ENCODE measurements at regions not wholly inside any gene's neighbourhood (a gene's known extent, or its start where the extent isn't known, plus 50 kb on each side); places are given as distances from the start of the nearest gene placed in this dataset.

GRCh38 chr6:71395731-71396409, 107.3 kb downstream of the OGFRL1 start:
- DNase-seq (ENCODE audit: low read depth in 4 of 4, low spot score in 1 of 4): no peak

GRCh38 chr6:71396410-71396801, 107.8 kb downstream of the OGFRL1 start:
- DNase-seq (ENCODE audit: low read depth in 4 of 4, low spot score in 1 of 4): no peak

- DNase-seq (ENCODE audit: low read depth in 4 of 4, low spot score in 1 of 4): no peak
Measured at GRCh38 chr6:71399279-71399678, 110.7 kb downstream of the OGFRL1 start.

- no peak for DNase-seq (ENCODE audit: low read depth in 4 of 4, low spot score in 1 of 4)
Measured at GRCh38 chr6:71400852-71401251, 112.2 kb downstream of the OGFRL1 start.

GRCh38 chr6:71402096-71402495, 113.5 kb downstream of the OGFRL1 start:
- no peak for DNase-seq (ENCODE audit: low read depth in 4 of 4, low spot score in 1 of 4)

- no peak for DNase-seq (ENCODE audit: low read depth in 4 of 4, low spot score in 1 of 4)
Measured at GRCh38 chr6:71403422-71404134, 115.0 kb downstream of the OGFRL1 start.

GRCh38 chr6:71404145-71404966, 115.7 kb downstream of the OGFRL1 start:
- DNase-seq (ENCODE audit: low read depth in 4 of 4, low spot score in 1 of 4): no peak

- DNase-seq (ENCODE audit: low read depth in 4 of 4, low spot score in 1 of 4): no peak
Measured at GRCh38 chr6:71404967-71405278, 116.3 kb downstream of the OGFRL1 start.

- DNase-seq (ENCODE audit: low read depth in 4 of 4, low spot score in 1 of 4): no peak
Measured at GRCh38 chr6:71405416-71405815, 116.8 kb downstream of the OGFRL1 start.

GRCh38 chr6:71406865-71407860, 118.6 kb downstream of the OGFRL1 start:
- DNase-seq (ENCODE audit: low read depth in 4 of 4, low spot score in 1 of 4): no peak

GRCh38 chr6:71408787-71409723, 120.4 kb downstream of the OGFRL1 start:
- no peak for DNase-seq (ENCODE audit: low read depth in 4 of 4, low spot score in 1 of 4)

- no peak for DNase-seq (ENCODE audit: low read depth in 4 of 4, low spot score in 1 of 4)
Measured at GRCh38 chr6:71410164-71410566, 121.6 kb downstream of the OGFRL1 start.

- no peak for DNase-seq (ENCODE audit: low read depth in 4 of 4, low spot score in 1 of 4)
Measured at GRCh38 chr6:71410681-71411080, 122.1 kb downstream of the OGFRL1 start.

- DNase-seq (ENCODE audit: low read depth in 4 of 4, low spot score in 1 of 4): no peak
Measured at GRCh38 chr6:71411882-71412281, 123.3 kb downstream of the OGFRL1 start.

GRCh38 chr6:71412559-71413140, 124.0 kb downstream of the OGFRL1 start:
- DNase-seq (ENCODE audit: low read depth in 4 of 4, low spot score in 1 of 4): no peak

- no peak for DNase-seq (ENCODE audit: low read depth in 4 of 4, low spot score in 1 of 4)
Measured at GRCh38 chr6:71414486-71414885, 125.9 kb downstream of the OGFRL1 start.

- DNase-seq (ENCODE audit: low read depth in 4 of 4, low spot score in 1 of 4): no peak
Measured at GRCh38 chr6:71419217-71420094, 130.8 kb downstream of the OGFRL1 start.

- DNase-seq (ENCODE audit: low read depth in 4 of 4, low spot score in 1 of 4): no peak
Measured at GRCh38 chr6:71420095-71420692, 131.6 kb downstream of the OGFRL1 start.
